Activated T-helper 2 cell treated with anti-CD3 and anti-CD28 coated beads, Interferon-gamma antibody, Interleukin-2, Interleukin-4, amounts not matched to agents 10 μg/mL and 5 μg/mL and 100 μg/mL, durations not matched to agents 14 hours and 24 hours and 36 hours (primary cell): ENCODE measurements at regions not wholly inside any gene's neighbourhood (a gene's known extent, or its start where the extent isn't known, plus 50 kb on each side); places are given as distances from the start of the nearest gene placed in this dataset.

Source experiments
- DNase-seq: peaks from one replicate; pipeline ENCODE4 v3.0.0; 2021; ENCODE audit warnings: low spot score
- H3K27ac Mint-ChIP-seq: one replicate; pipeline ENCODE4 v1.8.0; 2021; ENCODE audit warnings: mixed read lengths
- H3K27me3 Mint-ChIP-seq: one replicate; pipeline ENCODE4 v1.8.0; 2021; ENCODE audit warnings: low read depth, mixed read lengths
- H3K36me3 Mint-ChIP-seq: one replicate; pipeline ENCODE4 v1.8.0; 2021; ENCODE audit warnings: low read depth, mixed read lengths
- H3K4me1 Mint-ChIP-seq: one replicate; pipeline ENCODE4 v1.8.0; 2021; ENCODE audit warnings: low read depth, mixed read lengths
- H3K4me3 Mint-ChIP-seq: one replicate; pipeline ENCODE4 v1.8.0; 2021; ENCODE audit warnings: low read depth, mild to moderate bottlenecking, moderate library complexity, mixed read lengths
- H3K9me3 Mint-ChIP-seq: one replicate; pipeline ENCODE4 v1.8.0; 2021; ENCODE audit warnings: mixed read lengths
- intact Hi-C: fragments of 100-400 bp; cut with micrococcal nuclease; formaldehyde crosslinking; loops from one replicate; pipeline ENCODE4 v1.15.1; 2023

DNA sequence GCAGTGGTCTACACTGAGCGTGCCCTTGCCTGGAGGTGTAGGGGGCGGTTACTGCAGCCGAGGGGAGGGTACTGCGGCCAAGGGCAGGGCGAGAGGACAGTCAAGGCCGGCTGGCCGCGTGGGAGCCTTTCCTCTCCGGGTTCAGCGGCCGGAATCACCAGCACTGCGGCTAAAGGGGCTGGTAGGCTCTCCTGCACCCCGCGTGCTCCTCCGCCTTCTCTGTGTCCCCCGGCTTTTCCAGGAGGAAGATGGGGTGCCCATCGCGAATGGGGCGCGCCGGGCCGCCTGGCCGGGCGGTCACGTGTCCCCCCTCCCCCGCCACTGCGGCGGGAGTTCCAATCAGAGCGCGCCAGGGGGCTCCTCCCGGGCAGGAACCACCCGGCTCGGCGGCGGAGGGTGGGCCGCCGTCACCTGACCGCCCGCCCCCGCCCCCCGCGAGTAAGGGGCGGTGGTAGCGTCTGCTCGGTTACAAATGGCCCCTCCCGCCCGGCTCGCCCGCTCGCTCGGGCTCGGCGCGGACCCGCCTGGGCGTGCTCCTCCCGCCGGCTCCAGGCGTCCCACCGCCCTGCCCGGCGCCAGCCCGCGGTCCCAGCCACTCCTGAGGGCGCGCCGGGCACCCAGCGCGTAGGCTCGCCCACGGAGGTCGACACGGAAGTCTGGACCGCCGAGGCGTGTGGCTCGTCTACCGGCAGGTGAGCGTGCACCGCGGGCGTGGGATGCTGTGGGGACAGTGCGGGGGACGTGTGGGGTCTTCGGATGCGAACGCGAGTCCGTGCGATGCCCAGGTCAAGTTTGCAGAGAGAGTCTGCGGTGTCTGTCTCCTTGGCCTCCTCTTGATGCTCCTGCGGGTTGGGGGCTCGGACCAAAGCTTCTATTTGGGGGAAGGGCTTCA, 242.6 kb upstream of the TOPAZ1 start:
- peaks cover 75% of the 10 kb centered on the region for H3K27me3 Mint-ChIP-seq
- intact Hi-C loops: loop anchor here (5.0 to 10.0 kb wide), 2 partner anchors 107 to 1734 kb away; partner anchors contain the start of gene CCK
- H3K36me3 Mint-ChIP-seq: no peaks in the 10 kb centered on the region
- H3K27ac Mint-ChIP-seq: no peak overlapping the region
- H3K4me1 Mint-ChIP-seq: peaks cover 28% of the 10 kb centered on the region
- H3K4me3 Mint-ChIP-seq: no peak overlapping the region
- H3K9me3 Mint-ChIP-seq: no peaks in the 10 kb centered on the region
- DNase-seq: no peak

GRCh38 chr3:43999728-44000319, 241.9 kb upstream of the TOPAZ1 start:
- DNase-seq: no peak
- H3K27ac Mint-ChIP-seq: no peak overlapping the region
- no peak overlapping the region for H3K4me3 Mint-ChIP-seq
- H3K36me3 Mint-ChIP-seq: no peaks in the 10 kb centered on the region
- no peaks in the 10 kb centered on the region for H3K9me3 Mint-ChIP-seq
- H3K27me3 Mint-ChIP-seq: peaks cover 73% of the 10 kb centered on the region
- intact Hi-C loops: loop anchor here (5.0 to 10.0 kb wide), 2 partner anchors 108 to 1735 kb away; partner anchors contain the start of gene CCK
- peaks cover 24% of the 10 kb centered on the region for H3K4me1 Mint-ChIP-seq

GRCh38 chr3:44000586-44000985, 241.1 kb upstream of the TOPAZ1 start:
- intact Hi-C loops: no loop called here
- no peak overlapping the region for H3K4me3 Mint-ChIP-seq
- DNase-seq: no peak
- no peak overlapping the region for H3K27ac Mint-ChIP-seq
- no peaks in the 10 kb centered on the region for H3K36me3 Mint-ChIP-seq
- H3K4me1 Mint-ChIP-seq: peaks cover 24% of the 10 kb centered on the region
- H3K27me3 Mint-ChIP-seq: peaks cover 74% of the 10 kb centered on the region
- H3K9me3 Mint-ChIP-seq: no peaks in the 10 kb centered on the region

GRCh38 chr3:44001072-44001471, 240.6 kb upstream of the TOPAZ1 start:
- H3K9me3 Mint-ChIP-seq: no peaks in the 10 kb centered on the region
- H3K4me1 Mint-ChIP-seq: peaks cover 20% of the 10 kb centered on the region
- no peaks in the 10 kb centered on the region for H3K36me3 Mint-ChIP-seq
- no peak overlapping the region for H3K27ac Mint-ChIP-seq
- H3K4me3 Mint-ChIP-seq: no peak overlapping the region
- peaks cover 71% of the 10 kb centered on the region for H3K27me3 Mint-ChIP-seq
- intact Hi-C loops: no loop called here
- DNase-seq: no peak

GRCh38 chr3:44003801-44004200, 237.9 kb upstream of the TOPAZ1 start:
- Mint-ChIP-seq H3K4me1 (no peaks in the 10 kb centered on the region), H3K4me3 (no peak overlapping the region), H3K9me3 (no peaks in the 10 kb centered on the region), H3K27me3 (peaks cover 54% of the 10 kb centered on the region), H3K27ac (no peak overlapping the region), H3K36me3 (no peaks in the 10 kb centered on the region)
- DNase-seq: no peak
- intact Hi-C loops: no loop called here

DNA sequence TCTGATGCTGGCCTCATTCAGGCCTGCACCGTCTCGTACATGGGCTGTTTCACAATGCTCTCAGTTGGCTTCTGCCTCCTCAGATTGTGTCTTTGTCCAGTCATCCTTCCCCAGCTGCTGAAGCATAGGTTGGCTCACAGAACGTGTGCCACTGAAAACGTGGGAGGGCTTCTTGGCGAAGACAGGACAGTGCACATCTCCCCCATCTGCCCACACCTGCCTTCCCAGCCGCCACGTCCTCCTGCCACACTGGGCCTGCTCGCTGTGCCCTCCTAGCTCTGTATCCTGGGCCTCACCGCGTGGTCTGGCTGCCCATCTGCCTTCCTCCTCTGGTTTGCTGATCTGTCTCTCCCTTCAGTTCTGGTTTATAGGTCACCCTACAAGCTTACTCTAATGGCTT, 230.0 kb upstream of the TOPAZ1 start:
- Mint-ChIP-seq H3K27ac (no peak overlapping the region), H3K9me3 (no peaks in the 10 kb centered on the region), H3K4me3 (no peak overlapping the region), H3K36me3 (no peaks in the 10 kb centered on the region), H3K27me3 (peaks cover 22% of the 10 kb centered on the region), H3K4me1 (peaks cover 3% of the 10 kb centered on the region)
- intact Hi-C loops: no loop called here
- no peak for DNase-seq

DNA sequence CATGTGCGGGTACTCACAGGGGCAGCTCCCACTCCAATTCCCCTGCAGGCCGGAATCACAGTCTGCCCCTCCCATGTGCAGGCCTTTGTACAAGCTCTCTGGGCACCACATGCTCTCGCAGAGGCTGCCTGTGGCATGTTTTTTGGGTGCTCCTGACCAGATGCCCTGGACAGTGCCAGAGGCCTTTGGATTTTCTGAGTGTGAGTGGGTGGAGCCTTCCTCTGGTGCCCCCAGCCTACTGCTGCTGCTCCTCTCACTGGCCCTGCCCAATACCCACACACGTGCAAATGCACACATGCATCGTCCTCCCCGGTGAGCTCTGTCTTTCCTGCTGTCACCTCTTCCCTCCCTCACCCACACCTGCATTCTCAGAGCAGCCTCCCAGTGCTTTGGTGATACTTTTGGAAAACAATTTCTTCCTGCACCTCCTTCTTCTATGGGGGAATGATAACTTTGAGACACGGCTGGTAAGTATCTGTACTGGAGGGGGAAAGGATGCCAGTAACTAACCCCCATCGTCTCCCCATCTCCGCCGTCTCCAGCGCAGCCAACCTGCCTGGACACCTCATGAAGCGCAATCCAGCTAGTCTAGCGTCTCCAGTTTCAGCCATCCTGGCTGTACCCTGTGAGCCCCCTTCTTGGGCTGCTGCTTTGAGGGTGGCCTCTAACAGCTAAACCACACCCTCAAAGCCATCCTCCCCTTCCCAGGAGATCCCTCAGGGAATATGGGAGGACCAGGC, 229.4 kb upstream of the TOPAZ1 start:
- Mint-ChIP-seq H3K4me3 (no peak overlapping the region), H3K27me3 (peaks cover 22% of the 10 kb centered on the region), H3K36me3 (no peaks in the 10 kb centered on the region), H3K27ac (no peak overlapping the region), H3K4me1 (peaks cover 5% of the 10 kb centered on the region), H3K9me3 (no peaks in the 10 kb centered on the region)
- no peak for DNase-seq
- intact Hi-C loops: no loop called here

DNA sequence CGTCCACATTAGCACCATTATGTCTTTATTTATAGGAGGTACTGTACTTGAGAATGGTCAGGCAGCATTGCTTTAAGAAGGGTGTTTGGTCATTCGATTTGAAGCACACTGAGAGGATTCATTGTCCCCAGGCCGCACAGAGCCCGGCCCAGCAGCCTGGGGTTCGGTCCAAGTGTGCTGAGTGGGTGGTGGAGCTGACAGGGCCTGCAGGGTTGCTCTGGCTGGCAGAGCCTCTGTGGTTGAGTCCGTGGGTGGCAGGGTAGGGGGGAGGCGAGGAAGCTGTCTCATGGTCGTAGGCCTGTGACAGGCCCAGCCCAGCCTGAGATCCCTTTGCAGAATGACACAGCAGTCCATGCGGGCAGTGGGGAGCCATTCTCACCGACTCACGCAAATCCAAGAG, 227.7 kb upstream of the TOPAZ1 start:
- no peak for DNase-seq
- no peak overlapping the region for H3K27ac Mint-ChIP-seq
- H3K27me3 Mint-ChIP-seq: peaks cover 14% of the 10 kb centered on the region
- intact Hi-C loops: no loop called here
- H3K9me3 Mint-ChIP-seq: no peaks in the 10 kb centered on the region
- H3K4me3 Mint-ChIP-seq: no peak overlapping the region
- peaks cover 6% of the 10 kb centered on the region for H3K4me1 Mint-ChIP-seq
- H3K36me3 Mint-ChIP-seq: no peaks in the 10 kb centered on the region

- Mint-ChIP-seq H3K36me3 (no peaks in the 10 kb centered on the region), H3K4me3 (no peak overlapping the region), H3K9me3 (no peaks in the 10 kb centered on the region), H3K27me3 (peaks cover 21% of the 10 kb centered on the region), H3K4me1 (peaks cover 6% of the 10 kb centered on the region), H3K27ac (no peak overlapping the region)
- no peak for DNase-seq
- intact Hi-C loops: no loop called here
Observed at GRCh38 chr3:44015170-44015569, 226.5 kb upstream of the TOPAZ1 start.

GRCh38 chr3:44016818-44017217, 224.9 kb upstream of the TOPAZ1 start:
- intact Hi-C loops: no loop called here
- Mint-ChIP-seq H3K4me1 (peaks cover 6% of the 10 kb centered on the region), H3K27ac (no peak overlapping the region), H3K27me3 (peaks cover 32% of the 10 kb centered on the region), H3K36me3 (no peaks in the 10 kb centered on the region), H3K9me3 (no peaks in the 10 kb centered on the region), H3K4me3 (no peak overlapping the region)
- no peak for DNase-seq

DNA sequence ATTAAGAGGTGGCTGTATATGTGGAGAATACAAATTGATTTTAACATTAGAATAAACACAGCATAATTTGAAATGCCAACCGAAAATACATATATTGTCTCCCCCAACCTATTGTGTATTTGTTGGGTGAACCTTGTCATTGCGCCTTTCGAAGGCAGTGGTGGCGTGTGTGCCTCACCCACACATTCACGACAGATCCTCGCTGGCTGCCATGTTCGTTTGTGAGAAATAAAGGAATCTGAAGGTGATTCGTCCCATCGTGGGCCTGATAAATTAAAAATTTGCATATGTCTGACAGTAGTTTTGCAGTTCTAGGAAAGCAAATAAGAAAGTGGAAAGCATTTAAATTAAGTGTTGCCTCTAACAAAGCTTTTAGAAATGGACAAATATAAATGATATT, 222.8 kb upstream of the TOPAZ1 start:
- no peak overlapping the region for H3K27ac Mint-ChIP-seq
- DNase-seq: no peak
- peaks cover 9% of the 10 kb centered on the region for H3K4me1 Mint-ChIP-seq
- H3K27me3 Mint-ChIP-seq: peaks cover 47% of the 10 kb centered on the region
- intact Hi-C loops: no loop called here
- no peaks in the 10 kb centered on the region for H3K36me3 Mint-ChIP-seq
- no peak overlapping the region for H3K4me3 Mint-ChIP-seq
- no peaks in the 10 kb centered on the region for H3K9me3 Mint-ChIP-seq

GRCh38 chr3:44019736-44020135, 221.9 kb upstream of the TOPAZ1 start:
- no peaks in the 10 kb centered on the region for H3K36me3 Mint-ChIP-seq
- H3K4me3 Mint-ChIP-seq: no peak overlapping the region
- intact Hi-C loops: no loop called here
- DNase-seq: no peak
- peaks cover 53% of the 10 kb centered on the region for H3K27me3 Mint-ChIP-seq
- peaks cover 9% of the 10 kb centered on the region for H3K4me1 Mint-ChIP-seq
- no peaks in the 10 kb centered on the region for H3K9me3 Mint-ChIP-seq
- H3K27ac Mint-ChIP-seq: no peak overlapping the region

DNA sequence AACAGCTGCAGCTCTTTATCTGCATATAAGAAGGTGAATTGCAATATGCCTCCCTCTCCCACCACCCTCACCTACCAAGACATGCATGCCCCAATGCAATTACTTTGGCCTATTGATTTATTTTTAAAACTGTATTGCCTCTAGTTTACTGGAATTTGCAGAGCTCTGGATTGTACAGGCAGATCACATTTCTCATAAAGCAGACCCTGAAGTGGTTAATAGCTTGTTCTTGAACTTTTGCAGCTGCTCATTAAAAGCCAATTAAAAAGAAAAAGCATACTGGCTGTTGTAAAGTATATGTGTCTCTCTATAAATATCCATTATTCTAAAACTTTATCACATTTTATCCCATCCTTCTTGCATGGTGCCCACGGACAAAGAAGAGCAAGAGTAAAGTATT, 221.5 kb upstream of the TOPAZ1 start:
- no peaks in the 10 kb centered on the region for H3K9me3 Mint-ChIP-seq
- peaks cover 55% of the 10 kb centered on the region for H3K27me3 Mint-ChIP-seq
- H3K4me3 Mint-ChIP-seq: no peak overlapping the region

More for the DNA sequence above, 221.5 kb upstream of the TOPAZ1 start:
- no peak for DNase-seq
- peaks cover 9% of the 10 kb centered on the region for H3K4me1 Mint-ChIP-seq
- intact Hi-C loops: no loop called here
- no peak overlapping the region for H3K27ac Mint-ChIP-seq
- no peaks in the 10 kb centered on the region for H3K36me3 Mint-ChIP-seq
